PC-9 (cell line): ENCODE measurements at regions not wholly inside any gene's neighbourhood (a gene's known extent, or its start where the extent isn't known, plus 50 kb on each side); places are given as distances from the start of the nearest gene placed in this dataset.

Experiments used
- EZH2 ChIP-seq: fragments of 200-600 bp; sonication (generic); IDR thresholded peaks from 2 replicates; pipeline ENCODE4 v1.8.0; 2017; ENCODE audit warnings: antibody characterized with exemption, low read depth
- TF ChIP-seq, protein P1 (sequence below): fragments of 200-600 bp; sonication (generic); conservative IDR thresholded peaks from 2 replicates; pipeline ENCODE4 v1.6.1; 2017; ENCODE audit warnings: mixed run types, antibody characterized with exemption, mild to moderate bottlenecking, moderate library complexity

GRCh38 chr12:28629691-28630090, 439.4 kb downstream of the CCDC91 start:
- TF ChIP-seq, protein P1, sequence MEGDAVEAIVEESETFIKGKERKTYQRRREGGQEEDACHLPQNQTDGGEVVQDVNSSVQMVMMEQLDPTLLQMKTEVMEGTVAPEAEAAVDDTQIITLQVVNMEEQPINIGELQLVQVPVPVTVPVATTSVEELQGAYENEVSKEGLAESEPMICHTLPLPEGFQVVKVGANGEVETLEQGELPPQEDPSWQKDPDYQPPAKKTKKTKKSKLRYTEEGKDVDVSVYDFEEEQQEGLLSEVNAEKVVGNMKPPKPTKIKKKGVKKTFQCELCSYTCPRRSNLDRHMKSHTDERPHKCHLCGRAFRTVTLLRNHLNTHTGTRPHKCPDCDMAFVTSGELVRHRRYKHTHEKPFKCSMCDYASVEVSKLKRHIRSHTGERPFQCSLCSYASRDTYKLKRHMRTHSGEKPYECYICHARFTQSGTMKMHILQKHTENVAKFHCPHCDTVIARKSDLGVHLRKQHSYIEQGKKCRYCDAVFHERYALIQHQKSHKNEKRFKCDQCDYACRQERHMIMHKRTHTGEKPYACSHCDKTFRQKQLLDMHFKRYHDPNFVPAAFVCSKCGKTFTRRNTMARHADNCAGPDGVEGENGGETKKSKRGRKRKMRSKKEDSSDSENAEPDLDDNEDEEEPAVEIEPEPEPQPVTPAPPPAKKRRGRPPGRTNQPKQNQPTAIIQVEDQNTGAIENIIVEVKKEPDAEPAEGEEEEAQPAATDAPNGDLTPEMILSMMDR, result no peak
- TF ChIP-seq EZH2, result no peak
